Activated naive CD4-positive, alpha-beta T cell treated with Interleukin-2 at 50 U/mL for 16 hours (primary cell): ENCODE measurements at regions not wholly inside any gene's neighbourhood (a gene's known extent, or its start where the extent isn't known, plus 50 kb on each side); places are given as distances from the start of the nearest gene placed in this dataset.

Experiments used
- DNase-seq: peaks from one replicate; pipeline ENCODE4 v3.0.0-alpha.2; 2020

GRCh38 chr17:65403626-65404025, 157.8 kb downstream of the AXIN2 start:
- DNase-seq, result no peak

GRCh38 chr17:65402513-65403496, 158.6 kb downstream of the AXIN2 start:
- DNase-seq, result no peak

- DNase-seq, result no peak
Measured at GRCh38 chr17:65401561-65401960, 159.9 kb downstream of the AXIN2 start.

- no peak for DNase-seq
Measured at GRCh38 chr17:65400701-65401100, 160.7 kb downstream of the AXIN2 start.

- no peak for DNase-seq
Measured at GRCh38 chr17:65398040-65398787, 163.2 kb downstream of the AXIN2 start.

- DNase-seq, result no peak
Measured at GRCh38 chr17:65395924-65396323, 165.5 kb downstream of the AXIN2 start.

GRCh38 chr17:65394811-65395472, 166.5 kb downstream of the AXIN2 start:
- DNase-seq, result no peak

- DNase-seq, result no peak
Measured at GRCh38 chr17:65393514-65393913, 167.9 kb downstream of the AXIN2 start.

- no peak for DNase-seq
Measured at GRCh38 chr17:65389949-65390348, 171.5 kb downstream of the AXIN2 start.

GRCh38 chr17:65389426-65389825, 172.0 kb downstream of the AXIN2 start:
- DNase-seq, result no peak

GRCh38 chr17:65388911-65389310, 172.5 kb downstream of the AXIN2 start:
- no peak for DNase-seq

- no peak for DNase-seq
Measured at GRCh38 chr17:65387322-65387721, 174.1 kb downstream of the AXIN2 start.

- DNase-seq, result no peak
Measured at GRCh38 chr17:65385726-65386125, 175.7 kb downstream of the AXIN2 start.

GRCh38 chr17:65385071-65385470, 176.4 kb downstream of the AXIN2 start:
- DNase-seq, result no peak

- no peak for DNase-seq
Measured at GRCh38 chr17:65381152-65381551, 180.3 kb downstream of the AXIN2 start.

GRCh38 chr17:65374966-65375365, 186.5 kb downstream of the AXIN2 start:
- no peak for DNase-seq

- no peak for DNase-seq
Measured at GRCh38 chr17:65371702-65372101, 189.7 kb downstream of the AXIN2 start.

GRCh38 chr17:65370669-65371131, 190.7 kb downstream of the AXIN2 start:
- no peak for DNase-seq

- DNase-seq, result no peak
Measured at GRCh38 chr17:65368341-65368740, 193.1 kb downstream of the AXIN2 start.

GRCh38 chr17:65366102-65366844, 195.2 kb downstream of the AXIN2 start:
- DNase-seq, result peak; percentile 82

GRCh38 chr17:65365169-65365568, 196.3 kb downstream of the AXIN2 start:
- DNase-seq, result no peak

GRCh38 chr17:65364438-65364837, 197.0 kb downstream of the AXIN2 start:
- no peak for DNase-seq

GRCh38 chr17:65362826-65363225, 198.6 kb downstream of the AXIN2 start:
- DNase-seq, result no peak
